ENCODE measurements at regions not wholly inside any gene's neighbourhood (a gene's known extent, or its start where the extent isn't known, plus 50 kb on each side); places are given as distances from the start of the nearest gene placed in this dataset.
"Not testable (repeated sequence)": the region's sequence is repeated elsewhere in the genome, so short reads cannot be mapped to it uniquely, and the experiment has no call there.

- no peak for DNase-seq
Measured at GRCh38 chr16:59658572-59658971, 924.5 kb upstream of the GOT2 start.

- DNase-seq = no peak
Measured at GRCh38 chr16:59655031-59655430, 920.9 kb upstream of the GOT2 start.

DNA sequence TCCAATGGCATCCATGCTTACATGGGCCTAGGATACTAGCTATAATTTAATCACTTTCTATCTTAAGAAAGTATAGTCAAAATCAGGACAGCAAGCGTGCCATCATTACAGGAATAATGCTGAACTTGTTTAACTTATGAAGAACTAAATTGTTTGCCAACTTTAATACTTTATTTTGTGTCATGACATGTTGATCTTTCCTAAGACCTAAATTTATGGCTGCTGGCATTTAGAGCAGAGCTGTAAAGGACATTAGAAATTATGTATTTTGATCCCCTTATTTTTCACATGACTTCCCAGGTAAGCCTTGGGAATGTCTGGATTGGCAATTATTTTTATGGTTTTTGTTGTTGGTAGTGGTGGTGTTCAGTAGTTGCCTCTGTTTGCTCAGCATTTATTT lies 920.3 kb upstream of the GOT2 start:
- DNase-seq = no peak

DNA sequence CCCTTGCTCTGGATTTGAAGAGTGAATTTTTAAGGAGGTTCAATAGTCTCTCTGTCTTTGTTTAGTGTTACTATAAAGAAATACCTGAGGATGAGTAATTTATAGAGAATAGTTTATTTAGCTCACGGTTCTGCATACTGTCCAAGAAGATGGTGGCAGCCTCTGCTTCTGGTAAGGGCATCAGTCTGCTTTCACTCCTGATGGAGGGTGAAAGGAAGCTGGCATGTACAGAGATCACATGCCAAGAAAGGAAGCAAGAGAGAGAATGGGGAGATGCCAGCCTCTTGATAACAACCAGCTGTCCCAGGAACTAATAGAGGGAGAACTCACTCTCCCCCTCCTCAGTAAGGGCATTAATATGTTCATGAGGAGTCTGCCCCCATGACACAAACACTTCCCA lies 917.5 kb upstream of the GOT2 start:
- DNase-seq = no peak

DNA sequence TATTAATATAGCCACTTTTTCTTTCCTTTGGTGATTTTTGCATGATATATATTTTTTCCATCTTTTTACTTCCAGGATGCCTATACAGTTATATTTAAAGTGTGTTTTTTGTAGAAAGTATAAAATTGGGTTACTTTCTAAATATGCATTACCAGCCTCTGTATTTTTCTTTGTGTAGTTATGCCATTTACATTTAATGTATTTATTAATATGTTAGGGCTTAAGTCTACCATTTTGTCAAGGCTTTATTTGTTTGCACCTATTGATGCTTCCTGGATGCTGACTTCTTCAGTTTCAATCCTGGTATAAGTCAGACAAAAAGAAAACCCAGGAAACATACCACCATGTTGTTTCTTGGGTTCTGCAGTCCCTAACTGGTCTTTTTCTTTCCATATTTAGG lies 911.1 kb upstream of the GOT2 start:
- no peak for DNase-seq

DNA sequence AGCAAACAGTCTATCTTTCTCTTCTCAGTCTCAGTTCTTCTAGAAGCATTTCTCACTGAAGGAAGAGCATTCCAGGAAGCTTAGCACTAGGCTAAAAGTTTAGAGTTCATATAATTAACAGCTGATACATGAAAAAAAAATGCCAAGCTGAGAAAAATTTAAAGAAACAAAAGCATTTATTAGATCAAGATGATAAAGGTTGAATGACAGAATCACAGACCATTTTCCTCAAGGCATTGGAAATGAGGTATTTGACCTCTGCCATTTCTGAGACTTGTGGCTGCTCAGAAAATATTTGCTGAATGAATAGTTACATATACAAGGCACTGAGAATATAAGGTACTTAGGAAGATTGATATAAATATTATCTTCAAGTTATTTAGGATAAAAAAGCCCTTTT lies 901.6 kb upstream of the GOT2 start:
- no peak for DNase-seq

- DNase-seq = no peak
Measured at GRCh38 chr16:59634951-59635350, 900.8 kb upstream of the GOT2 start.

GRCh38 chr16:59634004-59634579 lies 900.0 kb upstream of the GOT2 start:
- no peak for DNase-seq

- no peak for DNase-seq
Measured at GRCh38 chr16:59632276-59632855, 898.2 kb upstream of the GOT2 start.

DNA sequence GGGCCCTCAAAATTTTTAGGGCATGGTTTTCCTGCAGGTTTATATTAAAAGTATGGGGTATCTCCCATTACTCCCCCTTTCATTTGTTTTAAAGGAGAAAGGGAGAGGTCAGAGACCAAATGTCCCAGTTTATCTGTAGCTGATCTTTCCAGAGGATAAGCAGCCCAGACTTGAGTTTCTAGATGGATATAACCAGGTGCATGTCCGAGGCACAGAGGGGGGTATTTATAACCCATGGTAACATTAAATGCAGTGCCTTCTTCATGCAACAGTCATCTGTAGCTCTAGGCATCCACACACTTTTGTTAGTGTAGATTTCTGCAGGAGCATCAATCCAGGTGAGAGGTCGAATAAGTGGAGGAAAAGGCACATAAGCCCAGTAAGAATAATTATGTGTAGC lies 890.3 kb upstream of the GOT2 start:
- DNase-seq = not testable (repeated sequence)

GRCh38 chr16:59614466-59615240 lies 880.5 kb upstream of the GOT2 start:
- no peak for DNase-seq

DNA sequence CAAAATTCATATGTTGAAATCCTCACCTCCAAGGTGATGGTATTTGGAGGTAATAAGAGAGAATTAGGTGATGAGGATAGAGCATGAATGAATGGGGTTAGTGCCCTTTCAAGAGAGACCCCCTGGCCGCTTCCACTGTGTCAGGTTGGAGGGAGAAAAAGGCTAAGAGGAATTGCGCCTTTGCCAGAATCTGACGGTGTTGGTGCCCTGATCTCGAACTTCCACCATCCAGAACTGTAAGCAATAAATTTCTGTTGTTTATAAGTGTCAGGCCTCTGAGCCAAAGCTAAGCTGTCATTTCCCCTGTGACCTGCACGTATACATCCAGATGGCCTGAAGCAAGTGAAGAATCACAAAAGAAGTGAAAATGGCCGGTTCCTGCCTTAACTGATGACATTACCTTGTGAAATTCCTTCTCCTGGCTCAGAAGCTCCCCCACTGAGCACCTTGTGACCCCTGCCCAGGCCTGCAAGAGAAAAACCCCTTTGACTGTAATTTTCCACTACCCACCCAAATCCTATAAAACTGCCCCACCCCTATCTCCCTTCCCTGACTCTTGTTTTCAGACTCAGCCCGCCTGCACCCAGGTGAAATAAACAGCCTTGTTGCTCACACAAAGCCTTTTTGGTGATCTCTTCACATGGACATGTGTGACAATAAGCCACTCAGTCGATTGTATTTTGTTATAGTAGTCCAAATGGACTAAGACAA lies 878.9 kb upstream of the GOT2 start:
- DNase-seq = not testable (repeated sequence)

GRCh38 chr16:59612094-59612493 lies 878.0 kb upstream of the GOT2 start:
- DNase-seq = no peak

DNA sequence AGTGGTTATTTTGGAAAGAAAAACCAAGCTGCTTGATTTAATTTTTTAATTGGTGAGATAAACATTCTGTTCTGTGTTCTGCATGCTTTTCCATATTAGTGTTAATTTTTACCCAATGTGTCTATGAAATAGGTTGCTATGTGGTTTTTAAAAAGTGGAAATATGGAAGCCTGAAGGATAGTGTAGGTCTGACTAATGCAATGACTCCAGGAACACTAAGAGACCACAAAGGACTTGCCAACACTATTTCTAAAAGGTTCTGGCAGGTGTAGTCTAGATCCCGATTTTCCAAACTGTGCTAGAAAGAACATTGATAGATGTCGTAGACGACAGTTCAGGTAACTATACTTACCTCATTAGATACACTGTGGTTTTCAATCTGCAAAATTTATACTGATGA lies 877.4 kb upstream of the GOT2 start:
- no peak for DNase-seq

GRCh38 chr16:59605706-59606105 lies 871.6 kb upstream of the GOT2 start:
- no peak for DNase-seq

DNA sequence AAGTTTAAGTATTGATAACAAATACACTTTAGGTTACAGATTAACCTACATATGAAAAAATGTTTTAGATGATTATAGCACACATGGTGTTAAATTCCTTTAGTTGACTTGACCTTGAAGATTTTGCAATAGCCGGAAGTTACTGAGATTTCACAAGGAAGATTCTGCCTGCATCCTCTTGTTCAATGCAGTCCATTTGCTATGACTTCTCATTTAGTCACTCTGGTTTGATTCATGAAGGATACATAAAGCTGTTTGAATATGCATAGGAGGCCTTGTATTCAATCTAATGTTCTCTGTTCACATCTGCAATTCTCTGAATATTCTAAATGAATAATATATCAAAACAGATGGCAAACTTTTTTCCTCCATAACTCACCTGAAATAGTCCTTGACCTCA lies 870.2 kb upstream of the GOT2 start:
- DNase-seq = no peak

GRCh38 chr16:59601452-59601851 lies 867.3 kb upstream of the GOT2 start:
- DNase-seq = no peak

DNA sequence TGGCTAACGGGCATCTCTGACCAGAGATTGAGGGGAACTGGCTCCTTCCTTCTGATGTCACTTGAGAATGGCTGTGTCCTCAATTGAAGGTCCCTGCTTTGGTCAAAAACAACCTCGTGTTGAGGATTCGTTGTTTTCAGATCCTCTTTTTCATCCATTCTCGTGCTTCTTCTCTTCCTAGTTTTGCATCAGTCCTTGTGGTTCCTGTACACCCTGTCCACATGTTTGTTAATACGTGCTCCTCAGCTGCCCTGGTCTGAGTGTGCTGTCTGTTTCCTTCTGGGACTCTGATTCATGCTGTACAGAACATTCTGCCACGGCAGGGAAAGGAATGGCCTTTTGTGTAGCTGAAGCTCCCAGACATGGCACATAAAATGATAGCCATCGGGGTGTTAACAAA lies 863.2 kb upstream of the GOT2 start:
- DNase-seq = no peak

- DNase-seq = no peak
Measured at GRCh38 chr16:59596693-59597092, 862.6 kb upstream of the GOT2 start.

DNA sequence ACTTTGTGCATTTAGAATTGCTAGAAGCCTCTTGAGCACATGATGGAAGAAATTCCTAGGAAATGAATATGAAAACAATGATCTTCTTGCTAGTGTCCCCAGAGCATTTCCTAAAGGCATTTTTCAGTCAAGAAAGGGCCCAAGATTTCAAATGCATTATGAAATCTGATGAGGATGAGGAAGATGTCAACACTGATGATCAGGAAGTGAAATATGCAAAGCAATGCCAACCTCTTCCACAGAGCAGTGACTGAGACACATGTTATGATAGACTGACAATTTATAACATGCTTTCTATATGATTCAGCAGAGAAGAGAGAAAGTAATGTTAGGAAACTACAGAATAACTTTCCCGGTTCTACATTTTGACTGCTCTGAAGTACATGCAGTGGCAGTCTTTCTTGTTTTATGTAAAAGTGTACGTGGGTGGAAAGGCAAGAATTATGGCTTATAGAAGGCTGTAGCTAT lies 859.1 kb upstream of the GOT2 start:
- no peak for DNase-seq

GRCh38 chr16:59591480-59591879 lies 857.4 kb upstream of the GOT2 start:
- no peak for DNase-seq

DNA sequence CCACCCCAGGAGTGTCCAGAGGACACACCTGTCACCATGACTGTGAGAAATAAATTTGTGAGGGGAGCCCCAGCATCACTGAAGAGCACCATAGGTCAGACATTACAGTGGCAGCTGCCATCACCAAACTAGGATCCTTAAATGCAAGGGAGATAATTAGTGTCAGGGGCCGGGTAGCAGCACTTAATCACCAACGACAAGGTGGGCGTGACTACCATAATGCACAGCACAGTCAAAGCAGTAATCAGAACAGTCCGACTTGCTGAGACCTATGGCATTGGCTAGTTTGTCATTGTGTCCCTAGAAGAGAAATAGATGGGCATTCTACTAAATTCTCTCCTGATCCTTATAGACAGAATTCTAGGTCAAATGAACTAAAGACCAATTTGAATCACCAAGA lies 856.7 kb upstream of the GOT2 start:
- DNase-seq = no peak

DNA sequence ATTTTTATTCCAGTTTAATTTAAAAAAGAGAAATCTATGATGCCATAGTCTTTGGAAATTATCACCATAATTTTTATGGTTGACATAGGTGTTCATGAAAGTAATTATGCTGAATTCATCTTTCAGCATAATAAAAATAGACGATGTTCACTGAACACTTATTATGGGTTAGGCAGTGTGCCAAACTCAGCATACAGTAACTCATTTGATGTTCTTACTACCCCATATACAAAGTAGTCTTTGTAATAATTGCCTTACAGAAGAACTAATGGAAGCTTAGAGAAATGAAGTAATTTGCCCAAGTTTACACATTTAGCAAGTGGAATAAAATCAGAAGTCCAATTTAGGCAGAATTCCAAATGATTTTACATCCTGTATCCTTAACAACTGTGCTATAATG lies 852.2 kb upstream of the GOT2 start:
- no peak for DNase-seq

- DNase-seq = no peak
Measured at GRCh38 chr16:59574296-59574695, 840.2 kb upstream of the GOT2 start.
